Suprapubic skin (tissue), 4 donors: ENCODE measurements at regions not wholly inside any gene's neighbourhood (a gene's known extent, or its start where the extent isn't known, plus 50 kb on each side); places are given as distances from the start of the nearest gene placed in this dataset.

Source experiments
- POLR2A ChIP-seq, 2 donors: fragments of 450-650 bp; IDR thresholded peaks; one replicate each; pipeline ENCODE4 v1.6.1; 2017; ENCODE audit warnings: antibody characterized with exemption in 2 of 2, mild to moderate bottlenecking in 2 of 2, moderate library complexity in 2 of 2
- POLR2AphosphoS5 ChIP-seq, 3 donors: sonication (generic); formaldehyde crosslinking; IDR thresholded peaks; one replicate each; pipeline ENCODE4 v1.6.1; 2017; ENCODE audit warnings: antibody characterized with exemption in 3 of 3
- TF ChIP-seq, protein P1 (sequence below), 2 donors: fragments of 200-600 bp in 1 of 2; fragments of 450-650 bp in 1 of 2; sonication (generic) in 1 of 2; IDR thresholded peaks; one replicate each; pipeline ENCODE4 v1.5.1; 2016 to 2019; ENCODE audit warnings: antibody characterized with exemption in 2 of 2, mild to moderate bottlenecking in 1 of 2, moderate library complexity in 1 of 2

DNA sequence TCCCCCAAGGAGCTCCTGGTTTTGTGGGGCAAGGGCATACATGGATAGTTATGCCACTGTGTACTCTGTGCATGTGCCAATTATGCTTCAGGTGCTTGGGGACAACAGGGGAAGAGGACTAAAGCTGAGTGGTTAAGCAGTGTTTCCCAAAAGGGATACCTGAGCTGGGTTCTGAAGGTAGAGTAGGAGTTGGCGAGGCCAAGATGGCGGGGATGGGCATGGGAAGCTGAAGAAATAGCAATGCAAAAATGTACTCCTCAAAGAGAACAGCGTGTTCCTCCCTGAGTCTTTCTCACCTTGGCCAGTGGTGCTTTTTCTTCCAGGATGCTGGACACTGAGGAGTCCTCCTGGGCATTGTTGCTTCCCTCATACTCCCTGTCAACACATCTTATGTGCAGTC lies 90.0 kb upstream of the LARGE1 start:
- TF ChIP-seq POLR2A (IDR thresholded peaks at IDR 0.05) (no peak), POLR2AphosphoS5 (IDR thresholded peaks at IDR 0.05) (no peak)
- TF ChIP-seq, protein P1, sequence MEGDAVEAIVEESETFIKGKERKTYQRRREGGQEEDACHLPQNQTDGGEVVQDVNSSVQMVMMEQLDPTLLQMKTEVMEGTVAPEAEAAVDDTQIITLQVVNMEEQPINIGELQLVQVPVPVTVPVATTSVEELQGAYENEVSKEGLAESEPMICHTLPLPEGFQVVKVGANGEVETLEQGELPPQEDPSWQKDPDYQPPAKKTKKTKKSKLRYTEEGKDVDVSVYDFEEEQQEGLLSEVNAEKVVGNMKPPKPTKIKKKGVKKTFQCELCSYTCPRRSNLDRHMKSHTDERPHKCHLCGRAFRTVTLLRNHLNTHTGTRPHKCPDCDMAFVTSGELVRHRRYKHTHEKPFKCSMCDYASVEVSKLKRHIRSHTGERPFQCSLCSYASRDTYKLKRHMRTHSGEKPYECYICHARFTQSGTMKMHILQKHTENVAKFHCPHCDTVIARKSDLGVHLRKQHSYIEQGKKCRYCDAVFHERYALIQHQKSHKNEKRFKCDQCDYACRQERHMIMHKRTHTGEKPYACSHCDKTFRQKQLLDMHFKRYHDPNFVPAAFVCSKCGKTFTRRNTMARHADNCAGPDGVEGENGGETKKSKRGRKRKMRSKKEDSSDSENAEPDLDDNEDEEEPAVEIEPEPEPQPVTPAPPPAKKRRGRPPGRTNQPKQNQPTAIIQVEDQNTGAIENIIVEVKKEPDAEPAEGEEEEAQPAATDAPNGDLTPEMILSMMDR (IDR thresholded peaks at IDR 0.05): no peak
